Bronchial epithelial cell (primary cell): ENCODE measurements at regions not wholly inside any gene's neighbourhood (a gene's known extent, or its start where the extent isn't known, plus 50 kb on each side); places are given as distances from the start of the nearest gene placed in this dataset.
A peak's percentile ranks its signal among the peaks of the same experiment; 100 is the strongest.

ENCODE experiments used
- DNase-seq: peaks from one replicate; pipeline ENCODE4 v3.0.0-alpha.2; 2010; ENCODE audit warnings: low read depth
- FAIRE-seq: peaks from 2 replicates; lab custom pipeline; 2011; peaks lifted over from hg19 to GRCh38; lab: Jason Lieb, UNC
- H3K27me3 ChIP-seq: 2 replicates; pipeline ENCODE4 v1.5.1; 2011; ENCODE audit warnings: low read length; ENCODE audit not compliant: control insufficient read depth, insufficient read depth
- H3K36me3 ChIP-seq: 2 replicates; pipeline ENCODE4 v1.5.1; 2011; ENCODE audit warnings: low read length; ENCODE audit not compliant: control insufficient read depth, insufficient read depth
- H3K4me3 ChIP-seq: 2 replicates; pipeline ENCODE4 v1.5.1; 2011; ENCODE audit warnings: mild to moderate bottlenecking, low read depth, low read length, control low read depth
- TF ChIP-seq, protein P1 (sequence below): IDR thresholded peaks from 2 replicates; pipeline ENCODE4 v1.5.1; 2011; ENCODE audit warnings: mild to moderate bottlenecking, moderate library complexity, low read length, control low read depth, inconsistent platforms; ENCODE audit not compliant: insufficient read depth, severe bottlenecking

DNA sequence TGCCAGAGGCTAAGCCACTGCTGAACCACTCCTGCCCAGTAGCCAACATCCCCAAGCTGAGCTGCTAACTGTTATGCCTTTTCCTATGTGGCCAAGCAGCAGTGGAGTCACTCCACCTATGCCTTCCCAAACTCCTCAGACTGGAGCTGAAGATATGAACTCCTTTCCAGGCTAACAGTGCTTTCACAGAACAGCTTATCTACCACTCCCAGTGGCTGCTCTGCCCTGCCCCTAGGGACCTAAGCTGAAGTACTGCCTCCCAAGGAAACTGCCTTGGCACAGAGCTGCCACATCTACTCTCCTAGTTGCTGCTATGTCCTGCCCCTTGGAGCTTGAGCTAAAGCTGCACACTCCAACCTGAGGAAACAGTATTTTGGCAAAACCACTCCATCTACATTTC is 275.9 kb downstream of the RBM43 start:
- no peak overlapping the region for H3K4me3 ChIP-seq
- no peak for FAIRE-seq
- no peak for DNase-seq
- TF ChIP-seq, protein P1, sequence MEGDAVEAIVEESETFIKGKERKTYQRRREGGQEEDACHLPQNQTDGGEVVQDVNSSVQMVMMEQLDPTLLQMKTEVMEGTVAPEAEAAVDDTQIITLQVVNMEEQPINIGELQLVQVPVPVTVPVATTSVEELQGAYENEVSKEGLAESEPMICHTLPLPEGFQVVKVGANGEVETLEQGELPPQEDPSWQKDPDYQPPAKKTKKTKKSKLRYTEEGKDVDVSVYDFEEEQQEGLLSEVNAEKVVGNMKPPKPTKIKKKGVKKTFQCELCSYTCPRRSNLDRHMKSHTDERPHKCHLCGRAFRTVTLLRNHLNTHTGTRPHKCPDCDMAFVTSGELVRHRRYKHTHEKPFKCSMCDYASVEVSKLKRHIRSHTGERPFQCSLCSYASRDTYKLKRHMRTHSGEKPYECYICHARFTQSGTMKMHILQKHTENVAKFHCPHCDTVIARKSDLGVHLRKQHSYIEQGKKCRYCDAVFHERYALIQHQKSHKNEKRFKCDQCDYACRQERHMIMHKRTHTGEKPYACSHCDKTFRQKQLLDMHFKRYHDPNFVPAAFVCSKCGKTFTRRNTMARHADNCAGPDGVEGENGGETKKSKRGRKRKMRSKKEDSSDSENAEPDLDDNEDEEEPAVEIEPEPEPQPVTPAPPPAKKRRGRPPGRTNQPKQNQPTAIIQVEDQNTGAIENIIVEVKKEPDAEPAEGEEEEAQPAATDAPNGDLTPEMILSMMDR: no peak
- H3K27me3 ChIP-seq: no peaks in the 10 kb centered on the region
- H3K36me3 ChIP-seq: no peaks in the 10 kb centered on the region

DNA sequence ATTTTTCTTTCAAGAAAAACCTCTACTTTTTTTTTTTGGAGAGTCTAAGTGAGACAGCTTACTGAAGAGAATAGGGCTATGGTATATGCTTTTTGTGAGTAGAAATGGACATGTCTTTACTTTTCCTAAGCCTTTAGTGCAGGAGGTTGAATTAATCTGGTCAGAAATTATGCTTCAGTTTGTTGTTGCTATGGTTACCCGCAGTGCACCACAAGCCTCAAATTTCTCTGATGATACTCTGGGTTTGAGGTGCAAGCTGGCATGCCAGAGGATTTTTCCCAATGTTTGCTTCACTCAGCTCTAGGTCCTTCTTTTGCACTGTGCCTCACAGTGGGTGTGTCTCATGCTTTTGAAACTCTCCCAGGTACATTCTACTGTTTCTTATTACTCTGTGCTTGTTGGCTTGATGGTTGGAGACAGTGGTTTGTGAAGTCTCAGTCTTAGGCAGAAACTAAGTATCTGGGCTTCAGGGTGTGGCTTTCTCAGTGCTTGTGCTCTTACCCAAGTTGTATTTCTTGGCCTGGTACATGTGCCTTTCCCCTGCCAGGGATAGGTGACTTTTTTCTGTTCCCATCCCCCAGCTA is 278.3 kb downstream of the RBM43 start:
- no peaks in the 10 kb centered on the region for H3K27me3 ChIP-seq
- FAIRE-seq (peak; percentile 77), DNase-seq (no peak)
- no peak overlapping the region for H3K4me3 ChIP-seq
- TF ChIP-seq, protein P1: no peak
- H3K36me3 ChIP-seq: no peaks in the 10 kb centered on the region

DNA sequence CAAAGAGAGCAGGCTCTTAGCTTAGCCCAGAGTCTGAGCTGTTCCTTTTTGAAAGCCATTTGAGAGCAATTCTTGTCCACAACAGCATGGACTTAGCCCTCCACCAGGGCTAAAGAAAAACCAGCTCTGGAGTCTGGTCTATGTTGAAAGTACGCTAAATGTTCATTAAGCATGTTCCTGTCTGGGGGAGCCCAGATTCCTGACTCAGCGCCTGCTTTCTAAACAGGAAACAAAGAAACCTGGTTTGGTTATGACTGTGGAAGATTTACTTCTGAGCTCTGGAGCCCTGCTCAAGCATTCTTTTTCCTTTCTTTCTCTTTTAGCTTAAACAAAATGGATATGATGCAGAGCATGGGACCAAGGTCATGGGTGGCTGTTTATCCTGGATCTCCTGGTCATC is 279.8 kb downstream of the RBM43 start:
- Histone ChIP-seq H3K36me3 (no peaks in the 10 kb centered on the region), H3K27me3 (no peaks in the 10 kb centered on the region), H3K4me3 (no peak overlapping the region)
- TF ChIP-seq, protein P1: no peak
- FAIRE-seq (no peak), DNase-seq (no peak)

DNA sequence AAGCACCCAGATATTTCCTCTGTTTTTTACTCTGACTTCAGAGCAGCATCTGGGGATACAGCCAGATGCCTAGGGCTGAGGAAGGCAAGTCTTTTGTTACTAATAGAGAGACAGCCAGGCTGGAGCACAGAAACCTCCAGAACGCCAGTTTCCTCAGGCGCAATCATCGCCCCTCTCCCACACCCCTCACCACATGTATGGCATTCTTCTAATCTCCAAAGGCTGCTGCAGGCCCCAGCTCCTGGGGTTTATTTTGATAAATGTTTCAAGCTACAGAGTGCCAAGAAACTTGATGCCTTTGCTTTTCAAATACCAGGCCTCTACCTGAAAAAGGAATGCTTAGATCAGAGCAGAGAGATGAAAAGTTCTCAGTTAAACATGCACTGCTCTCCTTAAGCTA is 283.6 kb downstream of the RBM43 start:
- Histone ChIP-seq H3K4me3 (no peak overlapping the region), H3K36me3 (no peaks in the 10 kb centered on the region), H3K27me3 (no peaks in the 10 kb centered on the region)
- TF ChIP-seq, protein P1: no peak
- FAIRE-seq (no peak), DNase-seq (no peak)

DNA sequence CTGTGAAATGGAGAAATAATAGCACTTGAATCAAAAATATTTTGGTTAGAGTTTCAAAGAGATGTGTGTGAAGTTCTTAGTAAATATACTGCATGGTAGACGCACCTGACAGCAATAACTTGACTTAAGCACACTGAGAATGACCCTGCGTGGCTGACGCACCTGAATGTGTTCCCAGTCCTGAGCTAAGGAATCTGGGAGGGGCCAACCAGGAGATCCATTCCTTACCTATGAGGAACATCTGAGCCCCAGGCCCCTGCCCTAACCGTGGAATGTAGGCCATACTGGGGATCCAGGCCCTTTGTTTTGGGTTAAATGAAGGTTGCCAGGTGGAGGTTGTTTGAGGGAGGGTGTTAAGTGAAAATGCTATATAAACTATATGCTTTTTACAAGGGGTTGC is 284.4 kb downstream of the RBM43 start:
- Histone ChIP-seq H3K4me3 (no peak overlapping the region), H3K36me3 (no peaks in the 10 kb centered on the region), H3K27me3 (no peaks in the 10 kb centered on the region)
- TF ChIP-seq, protein P1: no peak
- peak; percentile 65 for DNase-seq
- no peak for FAIRE-seq

DNA sequence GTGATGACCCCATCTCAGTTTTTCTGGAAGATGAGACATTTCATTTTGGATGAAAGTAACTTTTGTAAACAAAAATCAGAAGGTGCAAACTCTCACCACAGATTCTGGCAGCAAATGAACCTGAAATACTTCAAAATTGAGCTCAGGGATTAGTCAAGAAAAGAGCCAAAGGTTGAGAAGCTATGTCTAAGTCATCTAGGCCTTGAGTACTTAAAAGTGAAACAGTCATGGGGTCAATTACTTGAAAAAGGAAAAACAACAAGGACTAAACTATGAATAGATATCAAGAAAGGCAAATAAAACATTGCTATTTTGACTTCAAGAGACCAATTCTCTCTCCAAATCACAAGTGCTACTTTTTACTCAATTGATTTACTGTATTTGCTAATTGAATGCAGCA is 285.1 kb downstream of the RBM43 start:
- TF ChIP-seq, protein P1: no peak
- H3K36me3 ChIP-seq: no peaks in the 10 kb centered on the region
- no peak overlapping the region for H3K4me3 ChIP-seq
- no peaks in the 10 kb centered on the region for H3K27me3 ChIP-seq
- FAIRE-seq (no peak), DNase-seq (no peak)
